GM19239 (cell line): ENCODE measurements at regions not wholly inside any gene's neighbourhood (a gene's known extent, or its start where the extent isn't known, plus 50 kb on each side); places are given as distances from the start of the nearest gene placed in this dataset.

Experiments
- DNase-seq: peaks from one replicate; pipeline ENCODE4 v3.0.0; 2011; ENCODE audit warnings: low spot score; ENCODE audit not compliant: insufficient read length
- FAIRE-seq: peaks from 2 replicates; lab custom pipeline; 2011; peaks lifted over from hg19 to GRCh38; lab: Jason Lieb, UNC

DNA sequence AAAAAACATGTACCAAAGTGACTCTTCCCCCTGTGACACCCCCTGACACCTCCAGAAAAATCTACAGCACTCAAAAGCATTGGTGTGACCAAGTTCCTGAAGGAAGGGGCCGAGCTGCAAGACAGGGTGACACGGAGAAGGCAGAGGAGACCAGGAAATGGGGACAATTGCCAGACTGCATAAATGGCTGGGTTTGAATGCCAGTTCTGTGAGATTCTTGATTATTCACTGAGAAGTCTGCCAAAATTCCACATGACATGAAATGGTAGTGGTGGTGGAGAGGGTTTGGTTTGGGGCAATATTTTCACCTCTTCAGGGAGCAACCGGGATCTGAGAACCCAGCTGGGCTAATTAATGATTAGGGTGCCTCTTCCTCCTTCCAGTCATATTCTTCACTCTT, 178.5 kb downstream of the ARL4C start:
- no peak for DNase-seq

GRCh38 chr2:234313558-234313957, 183.3 kb downstream of the ARL4C start:
- DNase-seq (no peak), FAIRE-seq (peak; percentile 56)

More for the DNA sequence above, 178.5 kb downstream of the ARL4C start:
- FAIRE-seq, result peak; percentile 40

DNA sequence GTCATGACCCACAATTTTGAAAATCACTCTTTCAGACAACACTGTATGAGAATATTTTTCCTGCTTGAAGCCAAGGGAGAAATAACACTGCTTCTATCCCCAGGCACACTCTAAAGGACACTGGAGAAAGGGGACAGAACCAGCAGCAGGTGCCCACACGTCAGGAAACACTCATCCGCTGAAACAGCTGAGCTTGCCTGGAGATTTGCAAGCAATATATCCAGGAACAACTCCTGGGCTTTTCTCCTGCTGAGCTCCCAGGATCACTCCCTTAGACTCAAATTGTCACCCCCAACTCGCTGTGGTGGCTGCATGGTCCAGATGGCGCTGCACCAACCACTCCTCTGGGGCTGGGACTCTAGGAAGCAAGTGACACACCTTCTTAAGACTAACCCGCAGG, 186.7 kb downstream of the ARL4C start:
- DNase-seq, result no peak
- FAIRE-seq, result no peak

GRCh38 chr2:234309431-234309830, 187.4 kb downstream of the ARL4C start:
- DNase-seq, result no peak
- FAIRE-seq, result no peak

DNA sequence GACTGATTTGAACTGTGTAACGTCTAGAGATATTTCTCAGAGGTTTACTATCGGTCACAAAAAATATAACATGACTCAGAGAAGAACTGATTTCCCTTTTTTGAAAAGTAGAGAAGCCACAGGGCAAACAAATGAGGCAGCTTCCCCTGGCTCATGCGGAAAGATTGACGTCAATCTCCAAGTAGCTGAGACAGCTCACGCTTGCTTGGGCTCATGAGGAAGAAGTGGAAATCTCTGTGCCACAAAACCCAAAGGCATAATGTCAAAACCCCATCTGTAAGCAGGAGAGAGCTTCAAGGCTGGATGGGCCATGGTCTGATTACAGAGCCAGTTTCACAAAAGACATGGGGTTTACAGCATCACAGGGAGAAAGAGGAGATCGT, 188.1 kb downstream of the ARL4C start:
- FAIRE-seq (peak; percentile 97), DNase-seq (peak; percentile 31)

GRCh38 chr2:234308073-234308812, 188.6 kb downstream of the ARL4C start:
- FAIRE-seq, result no peak
- no peak for DNase-seq

DNA sequence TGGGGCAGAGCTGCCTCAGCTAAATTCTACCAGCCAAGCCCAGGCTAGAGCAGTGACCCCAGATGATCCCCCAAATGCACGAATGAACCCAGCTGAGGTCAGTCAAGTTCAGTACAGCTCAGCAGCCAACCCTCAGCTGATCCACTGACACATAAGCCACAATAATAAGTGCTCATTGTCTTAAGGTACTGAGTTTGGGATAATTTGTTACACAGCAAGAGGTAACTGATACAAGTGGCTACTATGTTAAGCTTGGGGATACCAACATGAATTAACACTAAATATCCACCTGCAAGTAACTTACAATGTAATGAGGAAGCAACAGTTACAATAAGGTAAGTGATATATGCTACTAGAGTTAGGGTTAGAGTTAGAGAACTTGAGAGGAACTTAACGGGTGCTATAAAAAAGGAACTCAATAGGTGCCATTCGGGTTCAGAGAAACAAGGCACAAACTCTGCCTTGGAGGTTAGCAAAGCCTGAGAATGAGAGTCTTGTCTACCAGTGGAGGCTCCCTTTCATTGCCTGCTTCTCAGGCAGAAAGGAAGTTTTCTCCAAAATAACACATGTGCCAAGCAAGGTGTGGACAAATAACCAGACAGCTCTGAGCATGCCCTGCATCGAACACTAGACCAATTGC, 189.4 kb downstream of the ARL4C start:
- no peak for DNase-seq
- peak; percentile 76 for FAIRE-seq

DNA sequence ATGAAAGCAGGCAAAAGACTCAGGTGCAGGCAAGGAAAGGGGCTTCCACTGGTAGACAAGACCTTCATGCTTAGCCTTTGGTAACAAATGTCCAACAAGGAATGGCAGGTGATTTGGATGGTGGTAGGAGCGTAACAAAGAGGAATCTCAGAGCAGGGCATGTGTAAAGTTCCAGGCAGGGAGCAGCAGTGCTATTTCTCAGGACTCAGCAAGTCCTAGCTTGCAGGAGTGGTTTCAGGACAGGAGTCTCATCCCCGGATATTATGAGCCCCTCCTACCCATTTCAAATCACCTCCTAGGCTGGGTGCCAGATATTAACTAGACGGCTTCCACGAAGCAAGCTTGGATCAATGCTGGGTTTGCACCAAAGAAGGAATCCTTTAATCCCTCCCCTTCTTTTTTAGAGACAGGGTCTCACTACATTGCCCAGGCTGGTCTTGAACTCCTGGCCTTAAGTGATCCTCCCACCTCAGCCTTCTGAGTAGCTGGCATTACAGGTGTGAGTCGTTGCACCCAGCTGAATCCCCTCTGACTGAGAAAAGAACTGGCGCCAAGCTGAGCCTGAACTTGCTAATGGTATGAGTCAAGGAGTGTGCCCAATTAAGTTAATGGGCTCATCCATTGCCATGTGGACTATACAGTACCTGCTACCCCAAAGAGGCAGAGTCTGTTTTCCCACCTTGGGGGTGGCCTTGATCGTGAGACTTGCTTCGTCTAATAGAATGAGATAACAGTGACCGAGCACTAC, 190.3 kb downstream of the ARL4C start:
- FAIRE-seq (no peak), DNase-seq (no peak)

DNA sequence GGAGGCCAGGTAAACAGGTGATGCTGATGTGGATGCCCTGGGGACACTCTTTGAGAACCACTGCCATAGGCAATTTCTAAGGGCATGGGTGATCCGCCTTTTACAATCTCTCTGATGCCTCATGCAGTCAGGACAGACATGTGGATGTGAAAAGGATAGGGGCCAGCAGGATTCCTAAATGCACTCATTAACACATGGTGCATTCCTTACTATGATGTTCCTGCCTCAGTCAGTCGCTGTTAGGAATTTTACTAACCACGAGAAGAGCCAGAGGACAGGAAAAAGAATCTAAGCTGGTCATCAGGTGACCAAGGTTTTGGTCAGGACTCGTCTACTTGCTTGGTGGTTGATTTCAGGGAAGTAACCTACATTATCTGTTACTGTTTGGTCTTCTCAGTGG, 191.0 kb downstream of the ARL4C start:
- FAIRE-seq, result peak; percentile 88
- no peak for DNase-seq

DNA sequence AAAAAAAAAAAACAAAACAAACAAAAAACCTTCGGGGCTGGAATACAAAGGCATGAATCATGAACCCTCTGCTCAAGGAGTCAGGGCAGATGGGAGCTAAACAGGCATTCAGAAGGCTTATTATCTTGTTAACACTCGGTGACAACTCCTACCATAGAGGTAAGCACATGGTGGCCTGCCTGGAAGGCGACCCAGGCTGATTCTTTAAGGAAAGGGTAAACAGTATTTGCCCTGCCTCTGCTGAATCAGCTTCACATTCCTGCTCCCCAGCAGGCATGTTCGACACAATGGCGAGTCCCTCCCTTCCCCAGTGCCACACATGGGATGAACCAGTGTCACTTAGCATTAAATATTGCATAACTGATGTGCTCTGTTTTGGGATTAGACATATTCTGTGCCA, 191.9 kb downstream of the ARL4C start:
- FAIRE-seq (peak; percentile 18), DNase-seq (no peak)

GRCh38 chr2:234302664-234302991, 194.3 kb downstream of the ARL4C start:
- DNase-seq (no peak), FAIRE-seq (no peak)

DNA sequence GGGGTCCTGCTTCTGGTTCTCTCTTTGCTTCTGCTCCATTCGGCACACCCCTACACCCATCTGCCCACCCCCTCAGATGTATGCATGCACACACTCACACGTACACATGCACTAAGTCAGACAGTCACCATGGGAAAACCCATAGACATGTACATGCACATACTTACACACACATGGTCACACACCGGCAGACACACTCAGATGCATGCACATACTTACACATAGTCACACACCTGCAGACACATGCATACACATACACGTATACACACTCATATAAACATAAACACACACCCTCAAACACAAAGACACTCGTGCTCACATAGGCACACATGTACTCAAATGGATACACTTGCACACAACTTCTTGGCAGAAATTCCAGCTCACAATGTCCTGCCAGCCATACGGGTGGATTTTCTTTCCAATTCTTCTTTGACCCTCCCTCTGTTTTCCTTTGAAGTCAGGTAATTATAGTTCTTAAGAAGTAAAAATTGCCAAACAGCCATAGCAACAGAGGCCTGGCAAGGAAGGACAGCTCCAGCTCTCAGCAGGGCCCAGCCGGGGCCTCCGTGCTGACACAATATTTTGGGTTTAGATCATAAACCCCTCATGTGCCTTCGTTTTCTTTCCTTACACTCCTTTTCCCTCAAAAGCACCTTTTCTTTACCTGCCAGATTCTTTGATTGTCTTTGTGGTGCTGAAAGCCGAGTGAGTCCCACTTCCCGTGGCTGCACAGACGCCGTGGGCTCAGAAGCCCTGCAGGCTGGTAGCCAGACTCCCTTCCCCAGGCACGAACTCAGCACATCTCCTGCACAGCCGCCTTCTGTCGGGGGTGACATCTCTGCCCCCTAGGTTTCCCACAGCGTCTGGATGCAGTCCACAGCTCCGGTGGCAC, 195.7 kb downstream of the ARL4C start:
- DNase-seq (no peak), FAIRE-seq (no peak)

- DNase-seq (no peak), FAIRE-seq (no peak)
Observed at GRCh38 chr2:234300391-234300925, 196.4 kb downstream of the ARL4C start.

DNA sequence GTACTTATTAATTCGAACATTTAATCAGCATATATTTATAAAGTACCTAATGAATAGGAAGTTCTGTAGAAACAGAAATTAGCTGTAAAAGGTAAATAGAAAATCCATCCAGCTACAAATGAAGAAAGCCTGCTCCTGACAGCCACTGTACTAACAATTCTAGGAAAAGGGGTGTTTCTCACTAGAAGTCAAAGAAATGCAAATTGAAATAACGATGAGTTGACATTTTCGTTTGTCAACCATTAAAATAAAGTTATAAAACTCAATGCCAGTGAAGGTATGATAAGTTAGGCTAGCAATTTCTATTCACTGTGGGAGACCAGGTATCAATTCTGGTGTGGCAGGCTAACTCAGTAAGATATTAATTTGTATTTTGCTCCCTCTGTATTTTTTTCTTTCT, 198.0 kb downstream of the ARL4C start:
- FAIRE-seq (no peak), DNase-seq (no peak)

DNA sequence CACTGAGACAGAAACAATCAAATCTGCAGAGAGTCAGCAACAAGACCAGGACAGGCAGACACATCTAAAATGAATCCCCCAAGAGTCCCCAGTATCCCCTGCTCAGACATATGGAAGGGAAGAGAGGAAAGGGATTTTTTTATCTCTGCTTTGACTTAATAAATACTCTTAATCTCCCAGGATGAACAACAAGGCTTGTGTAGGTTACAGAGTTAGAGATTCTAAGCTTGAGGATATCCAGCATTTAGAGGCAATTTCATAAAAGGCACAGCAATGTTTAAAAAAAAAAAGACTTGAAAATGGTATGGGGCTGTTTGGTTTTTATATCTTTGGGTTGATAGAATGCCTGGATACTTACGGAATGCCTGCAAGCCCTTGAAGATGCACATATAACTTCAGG, 199.9 kb downstream of the ARL4C start:
- FAIRE-seq (no peak), DNase-seq (no peak)

GRCh38 chr2:234293973-234294372, 202.9 kb downstream of the ARL4C start:
- DNase-seq (no peak), FAIRE-seq (no peak)

DNA sequence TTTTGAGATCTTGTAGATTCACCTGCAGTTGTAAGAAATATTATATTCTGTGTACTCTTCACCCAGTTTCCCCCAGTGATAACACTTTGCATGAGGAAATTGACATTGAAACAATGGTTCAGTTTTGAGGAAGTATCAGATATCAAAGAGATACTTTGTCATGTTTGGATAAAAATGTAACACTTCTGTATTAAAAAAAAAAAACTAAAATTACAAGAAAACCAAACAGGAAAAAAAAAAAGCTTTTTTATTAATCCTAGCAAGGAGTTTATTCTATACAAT, 204.0 kb downstream of the ARL4C start:
- FAIRE-seq, result no peak
- DNase-seq, result no peak

DNA sequence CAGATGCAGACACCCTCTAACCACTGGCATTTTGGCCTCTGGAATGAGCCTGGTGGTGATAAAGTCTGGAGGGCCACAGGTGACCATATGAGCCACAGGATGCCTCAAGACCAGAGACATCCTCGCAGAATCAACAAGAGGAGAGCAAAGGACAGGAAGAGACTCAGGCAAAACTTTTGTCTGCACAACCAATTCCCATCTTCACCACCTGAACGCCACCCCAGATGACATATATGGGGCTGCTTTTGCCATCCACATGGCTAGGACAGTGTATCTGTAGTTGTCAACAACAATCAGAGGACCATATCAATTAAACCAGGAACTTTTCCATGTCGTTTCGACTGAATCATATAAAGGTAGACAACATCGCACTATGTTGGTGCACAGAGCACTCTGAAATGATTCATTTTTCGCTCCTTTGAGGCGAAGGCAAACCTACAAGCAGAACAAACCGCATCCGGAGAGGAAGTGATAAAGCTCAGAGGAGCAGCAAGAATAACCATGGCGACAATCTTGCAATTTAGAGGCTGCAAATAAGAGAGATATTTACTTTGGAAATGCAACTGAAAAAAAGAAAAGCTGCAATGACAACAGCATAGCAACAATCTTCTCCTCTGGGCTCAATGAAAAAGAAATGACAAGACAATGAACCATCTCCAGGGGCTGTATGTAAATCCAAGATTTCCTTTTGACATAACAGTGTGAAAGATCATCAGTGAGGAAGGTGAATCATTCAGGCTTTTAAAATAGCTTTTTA, 204.5 kb downstream of the ARL4C start:
- FAIRE-seq (peak; percentile 96), DNase-seq (peak; percentile 38)

DNA sequence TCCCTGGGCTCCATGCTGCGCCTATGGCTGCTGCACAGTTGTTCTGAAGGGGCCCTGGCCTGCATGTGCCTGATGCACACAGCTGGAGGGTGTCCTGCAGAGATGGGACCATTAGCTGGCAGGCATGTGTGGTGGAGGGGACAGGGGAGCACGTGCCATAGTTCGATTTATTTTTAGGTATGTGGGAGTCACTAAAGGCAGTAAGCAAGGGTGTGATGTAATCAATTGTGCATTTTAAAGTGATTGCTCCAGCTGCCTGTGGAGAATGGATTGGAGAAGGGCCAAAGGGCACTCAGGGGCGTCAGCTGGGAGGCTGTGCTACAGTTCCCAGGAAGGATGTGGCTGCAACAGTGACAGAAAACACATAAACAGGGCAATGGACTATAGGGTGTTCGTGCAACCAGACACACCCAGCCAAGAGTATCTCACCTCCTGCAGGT, 205.1 kb downstream of the ARL4C start:
- DNase-seq (no peak), FAIRE-seq (no peak)

GRCh38 chr2:234290671-234291070, 206.2 kb downstream of the ARL4C start:
- DNase-seq (peak; percentile 30), FAIRE-seq (peak; percentile 99)
